GM21576 (cell line): ENCODE measurements at regions not wholly inside any gene's neighbourhood (a gene's known extent, or its start where the extent isn't known, plus 50 kb on each side); places are given as distances from the start of the nearest gene placed in this dataset.

Experiments used
- ATAC-seq: cut with Tn5 transposase; IDR thresholded peaks from one replicate; pipeline ENCODE4 v1.9.1; 2021; ENCODE audit warnings: mild to moderate bottlenecking, moderate library complexity; ENCODE audit not compliant: unreplicated experiment

- no peak for ATAC-seq
Measured at GRCh38 chr10:2296179-2296891, 559.0 kb upstream of the ADARB2 start.

GRCh38 chr10:2294739-2295138 lies 557.4 kb upstream of the ADARB2 start:
- no peak for ATAC-seq

DNA sequence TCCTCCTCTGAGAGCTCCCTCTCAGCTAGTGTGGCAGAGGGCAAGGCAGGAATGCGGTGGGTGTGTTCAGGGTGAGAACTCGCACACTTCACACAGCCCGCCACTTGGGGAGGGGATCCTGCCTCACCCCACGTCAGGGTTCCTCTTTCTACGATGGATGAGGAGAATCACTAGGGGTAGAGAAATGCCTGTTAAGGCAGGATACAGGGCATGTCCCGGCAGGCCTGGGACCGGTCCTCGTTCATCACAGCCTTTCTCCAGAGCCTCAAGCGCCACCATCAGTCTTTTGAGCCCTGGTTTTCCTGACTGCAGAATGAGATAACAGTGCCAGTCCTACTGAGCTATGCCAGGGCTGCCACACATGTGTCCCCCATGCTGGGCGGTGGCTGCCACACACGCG lies 546.7 kb upstream of the ADARB2 start:
- ATAC-seq: no peak

- no peak for ATAC-seq
Measured at GRCh38 chr10:2282202-2282601, 544.9 kb upstream of the ADARB2 start.

- ATAC-seq: no peak
Measured at GRCh38 chr10:2280713-2281300, 543.5 kb upstream of the ADARB2 start.

DNA sequence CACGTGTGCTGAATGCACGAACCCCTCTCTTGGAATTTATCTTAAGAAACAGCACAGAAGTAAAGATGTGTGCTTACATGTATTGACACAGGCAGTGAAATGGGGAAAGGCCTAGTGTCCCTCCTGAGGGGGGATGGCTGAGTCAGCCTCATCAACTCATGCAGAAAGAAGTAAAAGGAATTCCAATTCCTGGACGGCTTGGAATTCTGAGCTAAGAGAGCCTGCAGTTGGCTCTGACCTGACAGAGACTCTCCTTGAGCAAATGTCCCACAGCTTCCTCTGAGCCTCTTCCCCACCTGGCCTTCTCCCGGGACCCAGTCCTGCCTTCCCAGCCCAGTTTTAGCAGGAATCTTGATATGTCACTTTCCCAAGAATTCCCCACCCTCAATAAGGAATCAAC lies 542.4 kb upstream of the ADARB2 start:
- no peak for ATAC-seq

DNA sequence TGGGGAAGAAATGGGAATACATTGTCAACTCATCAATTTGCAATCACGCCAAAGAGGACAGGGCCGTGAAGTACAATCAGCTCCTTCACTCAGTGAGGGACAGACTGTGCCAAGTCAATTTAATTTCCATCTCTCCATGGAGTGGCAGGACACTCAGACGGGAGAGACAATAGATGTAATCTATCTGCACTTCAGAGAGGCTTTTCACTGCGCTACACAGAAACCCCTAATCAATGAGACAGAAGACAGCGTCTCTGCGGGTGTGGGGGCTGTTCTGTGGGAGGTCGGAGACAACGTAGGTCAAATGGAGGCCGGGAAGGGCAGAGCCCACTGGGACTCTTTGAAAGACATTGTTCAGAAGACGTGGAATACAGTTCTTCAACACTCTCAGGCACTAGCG lies 541.0 kb upstream of the ADARB2 start:
- no peak for ATAC-seq

- no peak for ATAC-seq
Measured at GRCh38 chr10:2263561-2263960, 526.2 kb upstream of the ADARB2 start.

- no peak for ATAC-seq
Measured at GRCh38 chr10:2262878-2263277, 525.6 kb upstream of the ADARB2 start.

GRCh38 chr10:2262333-2262732 lies 525.0 kb upstream of the ADARB2 start:
- no peak for ATAC-seq

GRCh38 chr10:2256241-2256640 lies 518.9 kb upstream of the ADARB2 start:
- no peak for ATAC-seq

DNA sequence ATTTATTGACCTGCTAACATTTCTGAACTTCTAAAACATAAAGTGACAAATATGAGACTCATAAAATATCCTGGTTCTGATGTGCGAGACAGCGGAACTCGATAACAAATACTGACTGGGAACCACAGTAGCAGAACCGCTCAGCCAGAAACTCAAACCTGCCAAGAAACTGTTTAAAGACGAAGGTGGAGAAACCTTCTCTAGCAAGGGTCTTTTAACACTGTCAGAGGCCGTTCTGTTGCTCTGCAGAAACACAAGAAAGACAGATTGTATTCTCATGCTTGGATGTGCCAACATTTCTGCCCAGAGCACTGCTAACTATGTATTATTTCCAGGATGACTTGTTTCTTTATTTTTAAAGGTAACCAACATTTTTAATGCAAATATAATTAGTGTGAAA lies 514.8 kb upstream of the ADARB2 start:
- no peak for ATAC-seq

- no peak for ATAC-seq
Measured at GRCh38 chr10:2251631-2252030, 514.3 kb upstream of the ADARB2 start.

GRCh38 chr10:2246747-2247146 lies 509.4 kb upstream of the ADARB2 start:
- no peak for ATAC-seq

DNA sequence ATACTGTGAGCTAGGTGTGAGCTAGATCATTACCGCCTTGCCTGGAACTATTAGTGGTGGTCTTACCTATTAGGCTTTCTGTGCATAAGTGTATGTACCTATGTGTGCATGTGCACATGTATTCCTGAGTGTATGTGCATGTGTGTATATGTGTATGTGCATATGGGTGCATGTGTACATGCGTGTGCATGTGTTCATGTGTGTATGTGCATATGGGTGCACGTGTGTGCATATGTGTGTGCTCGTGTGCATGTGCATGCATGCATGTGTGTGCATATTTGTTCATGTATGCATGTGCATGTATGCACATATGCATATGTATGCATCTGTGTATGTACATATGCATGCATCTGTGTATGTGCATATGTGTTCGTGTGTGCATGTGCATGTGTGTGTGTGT lies 508.3 kb upstream of the ADARB2 start:
- ATAC-seq: no peak

DNA sequence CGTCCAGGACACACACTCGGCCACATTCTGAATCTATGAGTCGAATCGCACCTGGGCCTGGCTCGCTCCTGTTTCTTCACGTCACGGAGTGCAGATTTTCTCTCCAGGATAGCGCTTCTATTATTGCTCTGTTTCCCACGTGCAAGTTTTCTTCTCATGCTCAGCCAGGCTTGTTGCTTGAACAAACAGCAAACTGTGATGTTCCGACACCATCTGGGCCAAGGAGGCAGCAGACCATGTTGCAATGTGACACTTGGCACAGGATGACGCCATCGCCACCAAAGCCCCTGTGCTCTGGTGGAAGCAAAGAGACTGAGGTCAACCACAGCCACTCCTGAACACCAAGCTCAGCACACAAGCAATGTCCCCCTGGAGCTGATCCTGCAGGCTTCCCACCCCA lies 507.1 kb upstream of the ADARB2 start:
- no peak for ATAC-seq

DNA sequence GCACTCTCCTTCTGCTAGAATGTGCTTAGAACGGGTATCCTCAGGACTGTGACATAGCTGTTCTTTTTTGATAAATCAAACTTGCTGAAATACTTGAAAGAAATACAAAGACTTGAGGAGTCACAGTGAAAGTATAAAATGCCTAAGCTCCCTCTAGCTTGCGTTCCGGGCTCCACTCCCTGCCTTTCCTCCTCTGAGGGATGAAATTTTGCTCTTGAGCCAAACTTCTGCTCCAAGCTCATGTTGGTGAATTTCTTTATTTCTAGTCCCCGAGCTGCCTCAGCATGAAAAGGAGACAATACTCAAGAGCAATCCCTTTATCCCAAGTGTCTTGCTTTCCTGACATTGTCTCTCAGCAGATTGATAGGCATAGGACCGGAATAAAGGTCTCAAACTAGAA lies 499.6 kb upstream of the ADARB2 start:
- no peak for ATAC-seq

- ATAC-seq: no peak
Measured at GRCh38 chr10:2232479-2232878, 495.2 kb upstream of the ADARB2 start.

- no peak for ATAC-seq
Measured at GRCh38 chr10:2230478-2230877, 493.2 kb upstream of the ADARB2 start.

GRCh38 chr10:2228320-2228901 lies 491.1 kb upstream of the ADARB2 start:
- no peak for ATAC-seq

DNA sequence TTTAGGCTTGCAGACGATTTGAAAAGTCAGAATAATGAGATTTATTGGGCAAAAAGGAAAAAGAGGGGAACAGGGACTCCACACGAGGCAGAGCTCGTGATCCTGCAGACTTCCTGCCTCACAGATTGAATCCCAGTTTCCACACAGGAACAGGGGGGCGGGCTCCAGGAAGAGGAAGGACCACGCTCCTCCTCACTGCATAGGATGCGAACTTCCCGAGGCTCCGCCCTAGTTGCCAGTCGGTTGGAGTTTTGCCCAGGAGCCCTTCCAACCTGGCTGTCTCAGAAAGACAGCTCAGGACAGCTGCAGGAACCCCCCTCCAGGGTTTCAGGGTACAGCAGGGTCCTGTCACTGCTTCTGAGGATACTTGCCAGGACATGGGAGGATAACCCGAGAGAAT lies 488.3 kb upstream of the ADARB2 start:
- no peak for ATAC-seq

DNA sequence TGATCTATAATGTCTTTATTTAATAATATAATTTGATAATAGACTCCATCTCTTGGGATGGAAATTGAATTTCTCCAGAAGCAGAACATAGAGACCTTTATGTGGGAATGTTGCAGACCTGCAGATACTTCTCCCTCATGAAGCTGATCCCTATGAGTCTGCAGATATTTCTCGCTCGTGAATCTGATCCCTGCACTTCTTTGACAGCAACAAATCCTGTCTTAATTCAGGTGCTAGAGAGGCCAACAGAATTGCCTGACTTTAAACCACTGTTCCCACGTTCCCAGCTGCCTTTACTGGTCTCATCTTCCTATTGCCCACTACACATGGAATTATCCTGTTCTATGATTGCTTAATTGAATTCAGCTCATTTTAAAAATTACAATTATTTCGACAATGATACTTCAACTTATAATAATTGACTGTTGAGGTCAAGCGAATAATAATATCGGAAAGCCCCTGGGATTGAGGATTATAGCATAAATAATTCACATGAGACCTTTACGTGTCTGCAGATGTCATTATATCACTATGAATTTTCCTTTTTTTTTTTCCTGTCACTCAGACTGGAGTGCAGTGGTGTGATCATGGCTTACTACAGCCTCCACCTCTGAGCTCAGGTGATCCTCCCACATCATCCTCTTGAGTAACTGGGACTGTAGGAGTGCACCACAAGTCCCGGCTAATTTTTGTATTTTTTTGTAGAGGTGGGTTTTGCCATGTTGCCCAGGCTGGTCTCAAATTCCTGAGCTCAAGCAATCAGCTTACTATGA lies 486.4 kb upstream of the ADARB2 start:
- no peak for ATAC-seq
